ENCODE measurements at regions not wholly inside any gene's neighbourhood (a gene's known extent, or its start where the extent isn't known, plus 50 kb on each side); places are given as distances from the start of the nearest gene placed in this dataset.

GRCh38 chr2:19101968-19102367, 256.5 kb downstream of the OSR1 start:
- H3K79me2 ChIP-seq (ENCODE audit: low read length) = no peaks in the 10 kb centered on the region
- H3K9ac ChIP-seq (ENCODE audit: low read length) = no peak overlapping the region
- H3K9me2 ChIP-seq (replicated peaks; ENCODE audit: low read length) = no peaks in the 10 kb centered on the region
- H3K4me2 ChIP-seq (ENCODE audit: low read length) = peak overlapping the region; percentile 8; the same call in 1 of the 2 replicates
- TSS peak; percentile 49 for BruUV-seq (replicated peaks)
- H3K27ac ChIP-seq (ENCODE audit: low read length) = peak overlapping the region; percentile 17; the same call in 1 of the 2 replicates
- no peaks in the 10 kb centered on the region for H3F3A ChIP-seq (ENCODE audit: low read length, unreplicated experiment)
- TF ChIP-seq CTCF (conservative IDR thresholded peaks at IDR 0.05; ENCODE audit: low read depth, low read length) = no peak
- TF ChIP-seq EZH2 (IDR thresholded peaks at IDR 0.05; ENCODE audit: low read length, unreplicated experiment) = no peak
- H2AFZ ChIP-seq (ENCODE audit: low read length) = no peak overlapping the region
- no peaks in the 10 kb centered on the region for H4K20me1 ChIP-seq (ENCODE audit: low read length)
- H3K4me3 ChIP-seq (ENCODE audit: low read length) = no peak overlapping the region
- no peaks in the 10 kb centered on the region for H3K27me3 ChIP-seq (ENCODE audit: low read length)
- DNase-seq (no peak), ATAC-seq (no peak)
- H3K9me3 ChIP-seq (ENCODE audit: low read length) = no peaks in the 10 kb centered on the region
- peaks cover 72% of the 10 kb centered on the region for H3K4me1 ChIP-seq (ENCODE audit: insufficient read depth, low read length)
- intact Hi-C loops (cut with micrococcal nuclease) = loop anchor here (1.0 to 5.0 kb wide), 3 partner anchors 55 to 261 kb away; no protein-coding TSS in a partner anchor
- ChIA-PET POLR2A (ENCODE audit: unreplicated experiment) (interaction anchor here (0.5 kb wide), 1 partner anchor 134 kb away, joined by 3 read pairs; no protein-coding TSS in a partner anchor), CTCF (no interaction called here)
- H3K36me3 ChIP-seq (ENCODE audit: low read depth, low read length) = no peaks in the 10 kb centered on the region

GRCh38 chr2:19100570-19100969, 257.9 kb downstream of the OSR1 start:
- Histone ChIP-seq H2AFZ (ENCODE audit: low read length) (no peak overlapping the region), H3K4me1 (ENCODE audit: insufficient read depth, low read length) (peaks cover 72% of the 10 kb centered on the region), H3K9ac (ENCODE audit: low read length) (no peak overlapping the region), H3K27ac (ENCODE audit: low read length) (peak overlapping the region; percentile 13; the same call in 1 of the 2 replicates), H3K4me2 (ENCODE audit: low read length) (peak overlapping the region; percentile 61), H3K9me3 (ENCODE audit: low read length) (no peaks in the 10 kb centered on the region), H3K27me3 (ENCODE audit: low read length) (no peaks in the 10 kb centered on the region), H3K4me3 (ENCODE audit: low read length) (no peak overlapping the region), H3K79me2 (ENCODE audit: low read length) (no peaks in the 10 kb centered on the region), H4K20me1 (ENCODE audit: low read length) (no peaks in the 10 kb centered on the region), H3F3A (ENCODE audit: low read length, unreplicated experiment) (no peaks in the 10 kb centered on the region), H3K36me3 (ENCODE audit: low read depth, low read length) (no peaks in the 10 kb centered on the region), H3K9me2 (replicated peaks; ENCODE audit: low read length) (no peaks in the 10 kb centered on the region)
- ATAC-seq = peak; percentile 41
- ChIA-PET POLR2A (ENCODE audit: unreplicated experiment) (no interaction called here), CTCF (interaction anchor here (0.6 kb wide), 1 partner anchor 244 kb away, joined by 3 read pairs; no protein-coding TSS in a partner anchor)
- intact Hi-C loops (cut with micrococcal nuclease) = loop anchor here (1.0 to 5.0 kb wide), 5 partner anchors 41 to 262 kb away; no protein-coding TSS in a partner anchor
- peak; percentile 81 for DNase-seq
- BruUV-seq (replicated peaks) = no TSS peak
- TF ChIP-seq EZH2phosphoT487 (IDR thresholded peaks at IDR 0.05; ENCODE audit: borderline replicate concordance, low read length) (no peak), CTCF (conservative IDR thresholded peaks at IDR 0.05; ENCODE audit: low read depth, low read length) (no peak), EZH2 (IDR thresholded peaks at IDR 0.05; ENCODE audit: low read length, unreplicated experiment) (no peak)

- Histone ChIP-seq H3K4me2 (ENCODE audit: low read length) (peak overlapping the region; percentile 35; the same call in 1 of the 2 replicates), H3K79me2 (ENCODE audit: low read length) (no peaks in the 10 kb centered on the region), H3F3A (ENCODE audit: low read length, unreplicated experiment) (no peaks in the 10 kb centered on the region), H2AFZ (ENCODE audit: low read length) (no peak overlapping the region), H3K9ac (ENCODE audit: low read length) (no peak overlapping the region), H3K27me3 (ENCODE audit: low read length) (no peaks in the 10 kb centered on the region), H3K9me3 (ENCODE audit: low read length) (no peaks in the 10 kb centered on the region), H3K4me3 (ENCODE audit: low read length) (no peak overlapping the region), H3K27ac (ENCODE audit: low read length) (peak overlapping the region; percentile 28), H3K9me2 (replicated peaks; ENCODE audit: low read length) (no peaks in the 10 kb centered on the region), H3K36me3 (ENCODE audit: low read depth, low read length) (no peaks in the 10 kb centered on the region), H3K4me1 (ENCODE audit: insufficient read depth, low read length) (peaks cover 60% of the 10 kb centered on the region), H4K20me1 (ENCODE audit: low read length) (no peaks in the 10 kb centered on the region)
- ChIA-PET CTCF (no interaction called here), POLR2A (ENCODE audit: unreplicated experiment) (interaction anchor here (0.6 kb wide), 1 partner anchor 25 kb away, joined by 3 read pairs; no protein-coding TSS in a partner anchor)
- BruUV-seq (replicated peaks) = no TSS peak
- DNase-seq (no peak), ATAC-seq (no peak)
- intact Hi-C loops (cut with micrococcal nuclease) = loop anchor here (2.0 kb wide), 1 partner anchor 128 kb away; no protein-coding TSS in a partner anchor
- TF ChIP-seq EZH2 (IDR thresholded peaks at IDR 0.05; ENCODE audit: low read length, unreplicated experiment) = no peak
- TF ChIP-seq EZH2phosphoT487 (IDR thresholded peaks at IDR 0.05; ENCODE audit: borderline replicate concordance, low read length) = no peak
- no peak for TF ChIP-seq CTCF (conservative IDR thresholded peaks at IDR 0.05; ENCODE audit: low read depth, low read length)
Observed at GRCh38 chr2:19099181-19099580, 259.2 kb downstream of the OSR1 start.
